ENCODE measurements at regions not wholly inside any gene's neighbourhood (a gene's known extent, or its start where the extent isn't known, plus 50 kb on each side); places are given as distances from the start of the nearest gene placed in this dataset.

GRCh38 chr20:19024296-19025035 lies 188.0 kb upstream of the SLC24A3 start:
- TF ChIP-seq CTCF (IDR thresholded peaks at IDR 0.05) = no peak

GRCh38 chr20:19025430-19026120 lies 186.9 kb upstream of the SLC24A3 start:
- TF ChIP-seq CTCF (IDR thresholded peaks at IDR 0.05) = no peak

GRCh38 chr20:19026121-19026878 lies 186.1 kb upstream of the SLC24A3 start:
- TF ChIP-seq CTCF (IDR thresholded peaks at IDR 0.05) = no peak

GRCh38 chr20:19026901-19027644 lies 185.4 kb upstream of the SLC24A3 start:
- no peak for TF ChIP-seq CTCF (IDR thresholded peaks at IDR 0.05)

GRCh38 chr20:19027971-19028370 lies 184.5 kb upstream of the SLC24A3 start:
- TF ChIP-seq CTCF (IDR thresholded peaks at IDR 0.05) = no peak

GRCh38 chr20:19041787-19042186 lies 170.7 kb upstream of the SLC24A3 start:
- TF ChIP-seq CTCF (IDR thresholded peaks at IDR 0.05) = no peak

GRCh38 chr20:19045371-19045770 lies 167.1 kb upstream of the SLC24A3 start:
- no peak for TF ChIP-seq CTCF (IDR thresholded peaks at IDR 0.05)

Measured in LNCAP (cell line).